A673 (cell line): ENCODE measurements at regions not wholly inside any gene's neighbourhood (a gene's known extent, or its start where the extent isn't known, plus 50 kb on each side); places are given as distances from the start of the nearest gene placed in this dataset.

Experiments used
- BruUV-seq: library from RNA; stranded (reverse); fragments of 400-500 nt; replicated peaks from 2 replicates; lab custom pipeline; 2021; lab: Mats Ljungman, UMichigan
- CTCF ChIA-PET: fragments of 300-600 bp; sonication (Branson Sonifier 250); formaldehyde crosslinking; loops from one replicate; lab custom pipeline; 2022; ENCODE audit warnings: antibody characterized with exemption; lab: Charles Lee
- POLR2A ChIA-PET: fragments of 300-600 bp; sonication (Branson Sonifier 250); formaldehyde crosslinking; loops from one replicate; lab custom pipeline; 2022; ENCODE audit warnings: antibody characterized with exemption; ENCODE audit not compliant: low non-redundant PET; lab: Charles Lee
- DNase-seq: peaks from one replicate; pipeline ENCODE4 v3.0.0-alpha.2; 2015; ENCODE audit warnings: low spot score
- H3K27ac ChIP-seq: fragments of 200-600 bp; sonication (generic); 2 replicates; pipeline ENCODE4 v1.5.1; 2016; ENCODE audit warnings: mixed run types, low read depth, mild to moderate bottlenecking, mixed read lengths, antibody characterized with exemption, low read length; ENCODE audit not compliant: poor library complexity, severe bottlenecking
- H3K27me3 ChIP-seq: fragments of 200-600 bp; sonication (generic); replicated peaks from 2 replicates; pipeline ENCODE4 v1.6.1; 2017; ENCODE audit warnings: mixed run types, low read depth, mild to moderate bottlenecking, mixed read lengths, antibody characterized with exemption, low read length; ENCODE audit not compliant: insufficient read depth, poor library complexity
- H3K36me3 ChIP-seq: fragments of 200-600 bp; sonication (generic); 2 replicates; pipeline ENCODE4 v1.6.1; 2016; ENCODE audit warnings: mixed run types, mild to moderate bottlenecking, mixed read lengths, antibody characterized with exemption, low read length; ENCODE audit not compliant: insufficient read depth, poor library complexity, severe bottlenecking
- H3K4me1 ChIP-seq: fragments of 200-600 bp; sonication (generic); 2 replicates; pipeline ENCODE4 v1.6.1; 2017; ENCODE audit warnings: mixed run types, mild to moderate bottlenecking, mixed read lengths, antibody characterized with exemption, low read length; ENCODE audit not compliant: insufficient read depth, poor library complexity, severe bottlenecking
- H3K4me3 ChIP-seq: fragments of 200-600 bp; sonication (generic); 2 replicates; pipeline ENCODE4 v1.5.1; 2016; ENCODE audit warnings: low read depth, mixed run types, mild to moderate bottlenecking, mixed read lengths, low read length; ENCODE audit not compliant: poor library complexity, severe bottlenecking
- H3K9me3 ChIP-seq: fragments of 200-600 bp; sonication (generic); 2 replicates; pipeline ENCODE4 v1.6.1; 2016; ENCODE audit warnings: mixed run types, low read depth, mild to moderate bottlenecking, mixed read lengths, antibody characterized with exemption, low read length; ENCODE audit not compliant: poor library complexity, severe bottlenecking
- EZH2 ChIP-seq: fragments of 200-600 bp; sonication (generic); IDR thresholded peaks from 2 replicates; pipeline ENCODE4 v1.6.1; 2017; ENCODE audit warnings: borderline replicate concordance, low read depth, mild to moderate bottlenecking, mixed read lengths, antibody characterized with exemption, low read length; ENCODE audit not compliant: poor library complexity, severe bottlenecking
- intact Hi-C: fragments of 100-400 bp; cut with micrococcal nuclease; formaldehyde crosslinking; loops from one replicate; pipeline ENCODE4 v1.10.0; 2022; ENCODE audit not compliant: unreplicated experiment
- TF ChIP-seq, protein P1 (sequence below): fragments of 300-800, 200-600 bp; sonication (generic); conservative IDR thresholded peaks from 2 replicates; pipeline ENCODE4 v1.5.1; 2017; ENCODE audit warnings: low read depth, mild to moderate bottlenecking, antibody characterized with exemption, low read length, moderate library complexity, mixed read lengths

DNA sequence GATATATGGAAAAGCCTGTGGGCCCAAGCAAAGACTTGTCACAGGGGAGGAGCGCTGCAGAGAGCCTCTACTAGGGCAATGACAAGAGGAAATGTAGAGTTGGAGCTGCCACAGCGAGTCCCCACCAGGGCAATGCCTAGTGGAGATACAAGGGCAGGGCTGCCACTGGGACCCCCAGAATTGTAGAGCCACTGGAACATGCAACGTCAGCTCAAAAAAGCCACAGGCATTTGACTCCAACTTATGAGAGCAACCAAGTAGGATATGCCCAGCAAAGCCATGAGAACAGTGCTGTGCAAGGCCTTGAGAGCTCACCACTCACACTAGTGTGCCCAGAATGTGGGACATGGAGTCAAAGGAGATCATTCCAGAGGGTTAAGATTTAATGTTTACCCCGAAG, 63.7 kb upstream of the CAMK1G start:
- POLR2A ChIA-PET: no interaction called here
- TF ChIP-seq EZH2: no peak
- TF ChIP-seq, protein P1, sequence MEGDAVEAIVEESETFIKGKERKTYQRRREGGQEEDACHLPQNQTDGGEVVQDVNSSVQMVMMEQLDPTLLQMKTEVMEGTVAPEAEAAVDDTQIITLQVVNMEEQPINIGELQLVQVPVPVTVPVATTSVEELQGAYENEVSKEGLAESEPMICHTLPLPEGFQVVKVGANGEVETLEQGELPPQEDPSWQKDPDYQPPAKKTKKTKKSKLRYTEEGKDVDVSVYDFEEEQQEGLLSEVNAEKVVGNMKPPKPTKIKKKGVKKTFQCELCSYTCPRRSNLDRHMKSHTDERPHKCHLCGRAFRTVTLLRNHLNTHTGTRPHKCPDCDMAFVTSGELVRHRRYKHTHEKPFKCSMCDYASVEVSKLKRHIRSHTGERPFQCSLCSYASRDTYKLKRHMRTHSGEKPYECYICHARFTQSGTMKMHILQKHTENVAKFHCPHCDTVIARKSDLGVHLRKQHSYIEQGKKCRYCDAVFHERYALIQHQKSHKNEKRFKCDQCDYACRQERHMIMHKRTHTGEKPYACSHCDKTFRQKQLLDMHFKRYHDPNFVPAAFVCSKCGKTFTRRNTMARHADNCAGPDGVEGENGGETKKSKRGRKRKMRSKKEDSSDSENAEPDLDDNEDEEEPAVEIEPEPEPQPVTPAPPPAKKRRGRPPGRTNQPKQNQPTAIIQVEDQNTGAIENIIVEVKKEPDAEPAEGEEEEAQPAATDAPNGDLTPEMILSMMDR: no peak
- Histone ChIP-seq H3K27me3 (peaks cover 47% of the 10 kb centered on the region), H3K4me3 (no peak overlapping the region), H3K4me1 (no peaks in the 10 kb centered on the region), H3K9me3 (no peaks in the 10 kb centered on the region), H3K36me3 (no peaks in the 10 kb centered on the region), H3K27ac (no peak overlapping the region)
- BruUV-seq: no TSS peak
- CTCF ChIA-PET: no interaction called here
- DNase-seq: no peak
- intact Hi-C loops: loop anchor here (10.0 kb wide), 1 partner anchor 315 kb away; no protein-coding TSS in a partner anchor

DNA sequence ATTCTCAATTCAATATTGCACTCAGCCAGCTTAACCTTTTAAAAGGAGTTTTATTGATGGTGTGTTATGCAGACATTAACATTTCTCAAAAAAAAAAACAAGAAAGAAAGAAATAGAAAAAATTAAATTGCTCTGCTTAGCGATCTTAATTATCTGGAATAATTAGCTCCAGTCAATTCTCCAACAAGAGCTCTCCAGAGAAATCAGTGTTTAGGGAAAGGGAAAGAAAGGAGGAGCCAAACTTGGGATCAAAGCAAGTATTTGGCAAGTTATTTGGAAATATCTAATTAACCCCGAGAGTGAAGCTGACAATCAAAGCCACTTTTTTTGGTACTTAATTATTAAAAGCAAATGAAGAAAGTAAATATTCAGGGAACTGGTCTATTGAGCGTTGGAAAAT, 60.7 kb upstream of the CAMK1G start:
- no TSS peak for BruUV-seq
- TF ChIP-seq EZH2: no peak
- TF ChIP-seq, protein P1: no peak

GRCh38 chr1:209526137-209526536, 57.4 kb upstream of the CAMK1G start:
- no peak for DNase-seq
- TF ChIP-seq, protein P1: no peak
- no peak for TF ChIP-seq EZH2
- intact Hi-C loops: no loop called here
- Histone ChIP-seq H3K36me3 (no peaks in the 10 kb centered on the region), H3K27me3 (peaks cover 58% of the 10 kb centered on the region), H3K27ac (no peak overlapping the region), H3K9me3 (no peaks in the 10 kb centered on the region), H3K4me3 (no peak overlapping the region), H3K4me1 (no peaks in the 10 kb centered on the region)
- ChIA-PET CTCF (no interaction called here), POLR2A (no interaction called here)
- BruUV-seq: no TSS peak

More for the DNA sequence above, 60.7 kb upstream of the CAMK1G start:
- CTCF ChIA-PET: no interaction called here
- Histone ChIP-seq H3K4me1 (no peaks in the 10 kb centered on the region), H3K4me3 (no peak overlapping the region), H3K36me3 (no peaks in the 10 kb centered on the region), H3K27me3 (peaks cover 44% of the 10 kb centered on the region), H3K27ac (no peak overlapping the region), H3K9me3 (no peaks in the 10 kb centered on the region)
- intact Hi-C loops: no loop called here
- no peak for DNase-seq
- POLR2A ChIA-PET: interaction anchor here (0.7 kb wide), 1 partner anchor 1639 kb away, joined by 4 read pairs; no protein-coding TSS in a partner anchor
